ENCODE measurements at regions not wholly inside any gene's neighbourhood (a gene's known extent, or its start where the extent isn't known, plus 50 kb on each side); places are given as distances from the start of the nearest gene placed in this dataset.

GRCh38 chr16:86241681-86242080 lies 268.6 kb upstream of the FOXF1 start:
- peaks cover 4% of the 10 kb centered on the region for H3K9me3 ChIP-seq (ENCODE audit: control insufficient read depth, low read depth, low read length)
- H3K9ac ChIP-seq (ENCODE audit: control insufficient read depth, extremely low read depth, insufficient read depth, low read length), result no peak overlapping the region
- H3K27ac ChIP-seq (ENCODE audit: control insufficient read depth, insufficient read depth, low read length), result no peak overlapping the region
- no peak overlapping the region for H3K4me2 ChIP-seq (ENCODE audit: control insufficient read depth, extremely low read depth, insufficient read depth, low read depth, low read length)
- H3K4me3 ChIP-seq (ENCODE audit: control insufficient read depth in 2 of 3, extremely low read depth in 1 of 3, insufficient read depth in 2 of 3, low read depth in 1 of 3, low read length in 3 of 3), result no peak overlapping the region
- no peak for FAIRE-seq
- H4K20me1 ChIP-seq (ENCODE audit: control insufficient read depth, extremely low read depth, insufficient read depth, low read length), result no peaks in the 10 kb centered on the region
- H3K9me1 ChIP-seq (ENCODE audit: control insufficient read depth, extremely low read depth, insufficient read depth, low read length), result no peaks in the 10 kb centered on the region
- H3K27me3 ChIP-seq (ENCODE audit: control insufficient read depth, extremely low read depth, insufficient read depth, low read length), result no peaks in the 10 kb centered on the region
- no peaks in the 10 kb centered on the region for H3K4me1 ChIP-seq (ENCODE audit: control insufficient read depth, extremely low read depth, insufficient read depth, low read length)
- H2AFZ ChIP-seq (ENCODE audit: control insufficient read depth, low read length), result no peak overlapping the region
- no peak for DNase-seq (ENCODE audit: low read depth, low spot score)
- TF ChIP-seq CTCF (optimal IDR thresholded peaks at IDR 0.05 in 1 of 3, IDR thresholded peaks at IDR 0.05 in 1 of 3, conservative IDR thresholded peaks at IDR 0.05 in 1 of 3; ENCODE audit: extremely low read depth in 1 of 3, insufficient read depth in 2 of 3, low read length in 3 of 3), result no peak
- TF ChIP-seq EZH2 (IDR thresholded peaks at IDR 0.05; ENCODE audit: low read length), result no peak
- no peaks in the 10 kb centered on the region for H3K36me3 ChIP-seq (ENCODE audit: control insufficient read depth in 2 of 2, extremely low read depth in 1 of 2, insufficient read depth in 2 of 2, low read length in 2 of 2)
- H3K79me2 ChIP-seq (ENCODE audit: control insufficient read depth, insufficient read depth, low read length), result no peaks in the 10 kb centered on the region
- dilution Hi-C loops (cut with MboI; ENCODE audit: extremely low pct_ligation_motif_present, low sequenced_read_pairs), result no loop called here

- Histone ChIP-seq H3K9me3 (ENCODE audit: control insufficient read depth, low read depth, low read length) (peaks cover 4% of the 10 kb centered on the region), H3K36me3 (ENCODE audit: control insufficient read depth in 2 of 2, extremely low read depth in 1 of 2, insufficient read depth in 2 of 2, low read length in 2 of 2) (no peaks in the 10 kb centered on the region), H3K4me3 (ENCODE audit: control insufficient read depth in 2 of 3, extremely low read depth in 1 of 3, insufficient read depth in 2 of 3, low read depth in 1 of 3, low read length in 3 of 3) (no peak overlapping the region), H3K27me3 (ENCODE audit: control insufficient read depth, extremely low read depth, insufficient read depth, low read length) (no peaks in the 10 kb centered on the region), H3K9ac (ENCODE audit: control insufficient read depth, extremely low read depth, insufficient read depth, low read length) (no peak overlapping the region), H3K4me2 (ENCODE audit: control insufficient read depth, extremely low read depth, insufficient read depth, low read depth, low read length) (no peak overlapping the region), H3K79me2 (ENCODE audit: control insufficient read depth, insufficient read depth, low read length) (no peaks in the 10 kb centered on the region), H3K27ac (ENCODE audit: control insufficient read depth, insufficient read depth, low read length) (no peak overlapping the region), H3K4me1 (ENCODE audit: control insufficient read depth, extremely low read depth, insufficient read depth, low read length) (no peaks in the 10 kb centered on the region), H3K9me1 (ENCODE audit: control insufficient read depth, extremely low read depth, insufficient read depth, low read length) (no peaks in the 10 kb centered on the region), H2AFZ (ENCODE audit: control insufficient read depth, low read length) (no peak overlapping the region), H4K20me1 (ENCODE audit: control insufficient read depth, extremely low read depth, insufficient read depth, low read length) (no peaks in the 10 kb centered on the region)
- FAIRE-seq, result no peak
- dilution Hi-C loops (cut with MboI; ENCODE audit: extremely low pct_ligation_motif_present, low sequenced_read_pairs), result no loop called here
- DNase-seq (ENCODE audit: low read depth, low spot score), result no peak
- TF ChIP-seq CTCF (optimal IDR thresholded peaks at IDR 0.05 in 1 of 3, IDR thresholded peaks at IDR 0.05 in 1 of 3, conservative IDR thresholded peaks at IDR 0.05 in 1 of 3; ENCODE audit: extremely low read depth in 1 of 3, insufficient read depth in 2 of 3, low read length in 3 of 3), result no peak
- no peak for TF ChIP-seq EZH2 (IDR thresholded peaks at IDR 0.05; ENCODE audit: low read length)
Measured at GRCh38 chr16:86242244-86243122, 267.8 kb upstream of the FOXF1 start.

All from keratinocyte (primary cell).